NCI-H2196 treated with DMSO at 0.1 percent for 48 hours (cell line): ENCODE measurements at regions not wholly inside any gene's neighbourhood (a gene's known extent, or its start where the extent isn't known, plus 50 kb on each side); places are given as distances from the start of the nearest gene placed in this dataset.
A peak's percentile ranks its signal among the peaks of the same experiment; 100 is the strongest.
"Not testable (repeated sequence)": the region's sequence is repeated elsewhere in the genome, so short reads cannot be mapped to it uniquely, and the experiment has no call there.

Experiments used
- DNase-seq: peaks from one replicate; lab custom pipeline; 2025; ENCODE audit not compliant: unreplicated experiment; lab: John Stamatoyannopoulos, UW

DNA sequence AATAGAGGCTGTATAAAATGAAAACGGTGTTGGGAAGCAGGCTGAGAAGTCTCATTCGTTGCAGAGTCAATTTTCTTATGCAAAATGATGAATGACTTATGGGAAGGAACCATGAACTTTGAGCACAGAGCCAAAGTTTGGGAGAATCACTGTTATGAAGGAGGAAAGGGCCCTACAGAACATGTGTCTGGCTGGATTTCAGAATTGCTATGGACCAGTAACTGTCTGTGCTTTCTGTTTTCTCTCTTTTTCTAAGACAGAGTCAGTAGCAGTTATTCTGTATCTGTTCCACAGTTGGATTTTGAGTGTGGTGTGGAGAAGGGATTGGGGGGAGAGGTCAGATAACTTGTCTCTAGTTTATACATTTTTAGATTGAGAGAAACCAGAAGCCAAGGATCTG is 265.0 kb upstream of the HS3ST1 start:
- no peak for DNase-seq

- no peak for DNase-seq
Observed at GRCh38 chr4:11691236-11691635, 262.5 kb upstream of the HS3ST1 start.

DNA sequence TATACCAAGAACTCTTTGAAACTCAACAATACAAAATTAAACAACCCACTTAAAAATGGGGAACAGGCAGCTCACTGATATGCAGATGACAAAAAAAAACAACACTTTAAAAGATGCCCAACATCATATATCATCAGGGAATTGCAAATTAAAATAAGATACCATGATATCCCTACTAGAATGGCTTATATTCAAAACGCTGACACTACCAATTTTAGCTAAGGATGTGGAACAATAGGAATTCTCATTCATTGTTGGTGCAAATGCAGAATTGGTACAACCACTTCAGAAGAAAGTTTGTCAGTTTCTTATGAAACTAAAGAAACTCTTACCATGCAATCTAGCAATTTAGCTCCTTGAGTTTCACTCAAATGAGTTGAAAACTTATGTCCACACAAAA is 259.0 kb upstream of the HS3ST1 start:
- DNase-seq = no peak

- no peak for DNase-seq
Observed at GRCh38 chr4:11685481-11685880, 256.8 kb upstream of the HS3ST1 start.

- no peak for DNase-seq
Observed at GRCh38 chr4:11675051-11675800, 246.5 kb upstream of the HS3ST1 start.

GRCh38 chr4:11670304-11670703 is 241.6 kb upstream of the HS3ST1 start:
- DNase-seq = no peak

- DNase-seq = no peak
Observed at GRCh38 chr4:11669156-11669555, 240.5 kb upstream of the HS3ST1 start.

DNA sequence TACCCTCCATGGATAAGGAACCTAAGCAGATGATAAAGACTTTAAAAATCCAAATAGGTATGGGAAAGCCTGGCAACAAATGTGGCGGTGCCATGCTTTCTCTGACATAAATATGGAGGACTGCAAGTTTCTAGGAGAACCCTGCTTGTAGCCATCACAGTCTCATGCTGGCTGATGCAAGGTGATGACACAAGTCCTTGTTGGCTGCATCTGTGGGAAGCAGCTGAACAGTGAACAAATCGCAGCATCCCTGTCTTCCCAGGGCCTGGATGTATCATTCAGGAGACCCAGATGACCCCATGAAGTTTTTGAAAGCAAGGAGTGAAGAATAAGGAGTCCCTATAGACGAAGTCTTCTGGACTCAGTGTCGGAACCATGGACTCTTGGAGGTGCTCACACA is 234.4 kb upstream of the HS3ST1 start:
- DNase-seq = no peak

DNA sequence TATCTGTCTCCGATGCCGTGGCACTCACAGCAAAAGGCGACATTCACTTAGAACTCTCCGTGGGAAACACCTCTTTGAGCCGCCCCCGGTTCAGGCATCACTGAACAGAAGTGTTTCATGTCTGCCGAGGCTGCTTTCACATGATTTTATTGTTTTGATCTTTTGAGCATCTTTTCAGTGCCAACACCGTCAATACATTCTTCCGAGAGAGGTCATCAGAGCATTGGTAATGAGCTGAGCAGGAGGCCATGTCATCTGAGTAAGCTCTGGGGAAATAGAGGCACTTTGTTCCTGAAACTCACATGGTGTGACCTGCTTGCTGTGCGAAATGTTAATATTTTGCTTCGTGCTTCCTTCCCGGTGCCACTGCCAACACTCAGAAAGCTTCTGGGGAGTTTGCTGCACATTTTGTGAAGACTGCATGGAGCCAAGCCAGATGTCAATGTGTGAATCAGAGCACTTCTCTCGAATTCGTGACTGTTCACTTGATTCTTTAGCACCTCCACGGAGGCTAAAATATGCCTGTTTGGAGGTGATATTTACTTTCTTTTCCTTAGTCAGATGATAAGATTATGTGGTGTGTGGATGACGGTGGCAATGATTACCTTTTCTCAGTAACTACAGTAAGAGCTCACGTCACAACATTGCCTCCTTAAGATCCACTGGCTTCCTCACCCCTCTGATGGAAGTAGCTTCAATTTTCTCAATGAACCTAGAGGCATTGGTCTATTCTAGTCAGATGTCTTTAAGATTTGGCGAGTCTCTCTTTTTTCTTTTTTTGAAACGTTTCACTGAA is 222.3 kb upstream of the HS3ST1 start:
- DNase-seq = no peak

GRCh38 chr4:11647433-11647832 is 218.7 kb upstream of the HS3ST1 start:
- DNase-seq = no peak

- DNase-seq = not testable (repeated sequence)
Observed at GRCh38 chr4:11643081-11643480, 214.4 kb upstream of the HS3ST1 start.

DNA sequence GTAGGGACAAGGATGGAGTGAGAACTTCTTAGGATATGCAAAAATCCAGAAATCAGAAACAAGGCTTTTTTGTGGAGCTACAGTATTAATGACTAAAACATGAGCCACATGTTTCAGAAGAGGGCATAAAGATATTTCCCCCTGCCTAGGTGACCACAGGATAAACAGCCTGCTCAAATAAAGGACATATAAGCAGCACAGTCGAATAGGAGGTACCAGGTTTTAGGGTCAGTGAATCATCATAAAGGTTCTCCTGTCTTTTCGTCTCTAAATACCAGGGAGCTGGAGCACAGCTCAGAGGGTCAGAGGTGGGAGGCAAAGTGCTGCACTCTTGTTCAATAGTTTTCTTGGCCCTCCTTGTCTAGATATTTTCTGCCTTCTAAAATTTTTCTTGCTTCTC is 211.9 kb upstream of the HS3ST1 start:
- DNase-seq = no peak

DNA sequence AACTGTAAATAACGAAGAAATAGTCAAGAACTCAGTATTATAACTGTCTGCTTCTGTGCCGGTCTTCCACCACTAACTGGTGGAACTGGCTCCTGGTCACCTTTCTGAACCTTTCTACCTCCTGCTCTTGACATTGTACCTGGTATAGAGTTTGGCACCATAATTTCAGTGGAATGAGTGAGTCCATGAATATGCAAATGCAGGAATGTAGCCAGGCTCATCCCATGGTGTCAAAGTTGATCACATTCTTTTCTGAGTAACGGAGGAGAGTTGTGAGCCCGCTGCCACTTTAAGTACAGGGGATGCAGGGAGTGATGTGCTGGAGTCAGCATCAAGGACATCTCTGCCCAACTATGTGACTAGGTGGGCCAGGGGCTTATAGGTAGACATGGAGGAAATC is 207.9 kb upstream of the HS3ST1 start:
- DNase-seq = no peak

DNA sequence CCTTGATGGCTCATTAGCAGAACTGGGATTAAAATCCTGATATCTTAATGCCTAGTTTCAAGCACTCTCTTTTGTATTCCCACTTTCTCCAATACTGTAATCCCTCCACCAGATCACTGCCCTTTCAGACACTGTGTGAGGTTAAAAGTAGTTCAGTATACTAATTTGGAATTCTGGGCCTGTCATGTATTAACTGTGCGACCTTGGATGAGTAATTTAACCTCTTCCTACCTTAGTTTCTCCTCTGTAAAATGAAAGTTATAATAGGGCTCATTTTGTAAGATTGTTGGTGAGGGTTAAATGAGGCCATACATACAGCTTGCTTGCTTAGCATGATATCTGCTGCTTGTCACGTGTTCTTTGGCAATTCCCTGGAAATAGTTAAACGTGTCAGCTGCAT is 207.3 kb upstream of the HS3ST1 start:
- DNase-seq = no peak

GRCh38 chr4:11635342-11635741 is 206.6 kb upstream of the HS3ST1 start:
- peak; percentile 59 for DNase-seq

GRCh38 chr4:11634283-11634682 is 205.6 kb upstream of the HS3ST1 start:
- DNase-seq = no peak

- no peak for DNase-seq
Observed at GRCh38 chr4:11633430-11633829, 204.7 kb upstream of the HS3ST1 start.

DNA sequence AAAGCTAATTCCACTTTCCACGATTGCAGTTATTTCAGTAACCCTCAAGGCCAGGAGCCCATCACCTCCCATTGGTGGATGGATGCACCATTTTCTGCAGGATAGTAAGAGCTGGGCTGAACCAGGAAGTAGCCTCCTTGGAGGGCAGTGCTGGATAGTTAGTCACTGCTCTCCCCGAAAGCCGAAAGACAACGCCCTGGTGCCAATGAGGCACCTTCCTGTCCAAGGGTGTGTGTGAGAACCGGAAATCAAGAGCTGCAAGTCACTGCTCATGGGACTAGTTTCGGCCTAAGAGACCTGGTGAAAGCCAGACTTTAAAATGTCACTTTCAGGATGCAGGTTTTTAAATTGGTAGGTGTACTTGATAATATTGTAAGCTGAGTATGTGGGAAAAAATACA is 203.8 kb upstream of the HS3ST1 start:
- no peak for DNase-seq

GRCh38 chr4:11632025-11632424 is 203.3 kb upstream of the HS3ST1 start:
- DNase-seq = peak; percentile 73

DNA sequence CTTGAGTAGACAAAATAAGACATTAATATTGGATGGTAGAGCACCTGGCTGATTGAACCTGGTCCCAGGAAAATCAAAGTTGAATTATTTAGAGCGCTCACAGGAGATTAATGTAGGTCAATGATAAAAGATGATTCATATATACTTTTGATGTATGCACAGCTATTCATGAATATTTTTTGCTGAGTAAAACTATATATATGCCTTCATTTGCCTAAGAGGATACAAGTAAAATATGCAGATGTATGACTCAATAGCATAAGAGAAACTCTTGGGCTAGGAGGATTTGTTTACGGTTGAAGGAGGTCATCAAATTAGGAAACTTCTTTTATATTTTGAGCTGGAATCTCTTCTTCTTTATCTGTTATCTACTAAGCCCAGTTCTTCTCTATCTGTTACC is 202.7 kb upstream of the HS3ST1 start:
- no peak for DNase-seq

GRCh38 chr4:11628093-11628725 is 199.5 kb upstream of the HS3ST1 start:
- DNase-seq = no peak

GRCh38 chr4:11626066-11626465 is 197.4 kb upstream of the HS3ST1 start:
- no peak for DNase-seq
